Neuronal stem cell (in vitro differentiated cells): ENCODE measurements at regions not wholly inside any gene's neighbourhood (a gene's known extent, or its start where the extent isn't known, plus 50 kb on each side); places are given as distances from the start of the nearest gene placed in this dataset.

Experiments
- DNase-seq: peaks from one replicate; pipeline ENCODE4 v3.0.0-alpha.2; 2013; ENCODE audit warnings: low spot score
- H2AFZ ChIP-seq: one replicate; pipeline ENCODE4 v1.6.1; 2013; ENCODE audit warnings: mild to moderate bottlenecking, low read length, inconsistent platforms
- H2AK5ac ChIP-seq: 2 replicates; pipeline ENCODE4 v1.6.1; 2013; ENCODE audit warnings: low read depth, mild to moderate bottlenecking, inconsistent platforms, low read length, moderate library complexity, mixed read lengths
- H2BK120ac ChIP-seq: 2 replicates; pipeline ENCODE4 v1.6.1; 2013; ENCODE audit warnings: low read depth, mild to moderate bottlenecking, inconsistent platforms, low read length, moderate library complexity, mixed read lengths
- H2BK12ac ChIP-seq: one replicate; pipeline ENCODE4 v1.6.1; 2013; ENCODE audit warnings: low read length, inconsistent platforms
- H2BK15ac ChIP-seq: 2 replicates; pipeline ENCODE4 v1.6.1; 2013; ENCODE audit warnings: mild to moderate bottlenecking, low read length, inconsistent platforms, mixed read lengths
- H2BK5ac ChIP-seq: one replicate; pipeline ENCODE4 v1.6.1; 2013; ENCODE audit warnings: inconsistent platforms, mild to moderate bottlenecking, low read length, moderate library complexity
- H3K14ac ChIP-seq: one replicate; pipeline ENCODE4 v1.6.1; 2013; ENCODE audit warnings: low read length, inconsistent platforms
- H3K18ac ChIP-seq: 2 replicates; pipeline ENCODE4 v1.6.1; 2013; ENCODE audit warnings: low read length, inconsistent platforms
- H3K23ac ChIP-seq: 2 replicates; pipeline ENCODE4 v1.6.1; 2013; ENCODE audit warnings: low read depth, mild to moderate bottlenecking, mixed read lengths, low read length, inconsistent platforms; ENCODE audit not compliant: poor library complexity
- H3K27ac ChIP-seq: replicated peaks from 3 replicates; pipeline ENCODE4 v1.5.1; 2013; ENCODE audit warnings: low read length, inconsistent platforms
- H3K27me3 ChIP-seq, 3 experiments: 2 replicates each; pipeline ENCODE4 v1.6.1; 2013; ENCODE audit warnings: low read length in 3 of 3, mild to moderate bottlenecking in 2 of 3, inconsistent platforms in 1 of 3, low read depth in 1 of 3, mixed read lengths in 1 of 3, moderate library complexity in 1 of 3; ENCODE audit not compliant: control insufficient read depth in 3 of 3, insufficient read depth in 3 of 3
- H3K36me3 ChIP-seq, 2 donors: replicated peaks in 1 of 2; 2 replicates each; pipeline ENCODE4 v1.6.1; 2013; ENCODE audit warnings: low read length in 2 of 2; ENCODE audit not compliant: control insufficient read depth in 2 of 2, insufficient read depth in 2 of 2
- H3K4ac ChIP-seq: 2 replicates; pipeline ENCODE4 v1.6.1; 2013; ENCODE audit warnings: inconsistent platforms, mild to moderate bottlenecking, low read length, moderate library complexity
- H3K4me1 ChIP-seq, 2 donors: 1 replicate in 1 of 2; 2 replicates in 1 of 2; pipeline ENCODE4 v1.6.1; 2013; ENCODE audit warnings: low read length in 2 of 2, low read depth in 1 of 2; ENCODE audit not compliant: control insufficient read depth in 2 of 2, insufficient read depth in 1 of 2
- H3K4me2 ChIP-seq: one replicate; pipeline ENCODE4 v1.6.1; 2013; ENCODE audit warnings: mild to moderate bottlenecking, low read length, inconsistent platforms; ENCODE audit not compliant: insufficient read depth, poor library complexity, severe bottlenecking
- H3K4me3 ChIP-seq, 2 donors: 2 replicates each; pipeline ENCODE4 v1.5.1; 2013; ENCODE audit warnings: low read length in 2 of 2, mild to moderate bottlenecking in 2 of 2, inconsistent platforms in 1 of 2, moderate library complexity in 1 of 2
- H3K79me1 ChIP-seq: one replicate; pipeline ENCODE4 v1.6.1; 2013; ENCODE audit warnings: low read depth, mild to moderate bottlenecking, inconsistent platforms, low read length, moderate library complexity
- H3K9ac ChIP-seq: one replicate; pipeline ENCODE4 v1.6.1; 2013; ENCODE audit warnings: mild to moderate bottlenecking, low read depth, low read length, inconsistent platforms; ENCODE audit not compliant: poor library complexity
- H3K9me3 ChIP-seq, 2 donors: replicated peaks in 1 of 2; 2 replicates each; pipeline versions ENCODE3 to v1.6.1; 2013; ENCODE audit warnings: low read length in 2 of 2, mild to moderate bottlenecking in 2 of 2, inconsistent platforms in 1 of 2, low read depth in 1 of 2, mixed read lengths in 1 of 2, moderate library complexity in 1 of 2; ENCODE audit not compliant: control insufficient read depth in 2 of 2, insufficient read depth in 1 of 2
- H4K8ac ChIP-seq: one replicate; pipeline ENCODE4 v1.6.1; 2013; ENCODE audit warnings: low read depth, mild to moderate bottlenecking, inconsistent platforms, low read length, moderate library complexity
- H4K91ac ChIP-seq: one replicate; pipeline ENCODE4 v1.6.1; 2013; ENCODE audit warnings: low read length, low read depth, mild to moderate bottlenecking, inconsistent platforms; ENCODE audit not compliant: poor library complexity
- WGBS, 2 donors: extraction: QIAGEN DNeasy Blood & Tissue Kit; methylation state at CpG; one replicate each; pipeline ENCODE4 v1.1.7; 2013; ENCODE audit warnings: missing lambda C conversion rate in 2 of 2, mixed read lengths in 1 of 2; ENCODE audit not compliant: insufficient read length in 2 of 2, insufficient replicate concordance in 1 of 2; ENCODE audit errors: extremely low coverage in 2 of 2; 5-methylcytosine and 5-hydroxymethylcytosine counted together

GRCh38 chr14:43476822-43477221 lies 1030.3 kb downstream of the FSCB start:
- Histone ChIP-seq H3K14ac (no peak overlapping the region), H3K4me3 (no peak overlapping the region), H3K9me3 (no peaks in the 10 kb centered on the region), H2BK12ac (no peak overlapping the region), H2AK5ac (no peak overlapping the region), H3K4me1 (no peaks in the 10 kb centered on the region), H2AFZ (no peak overlapping the region), H3K36me3 (no peaks in the 10 kb centered on the region), H3K9ac (no peak overlapping the region), H3K23ac (no peak overlapping the region), H3K4me2 (no peak overlapping the region), H2BK15ac (no peak overlapping the region), H4K91ac (no peak overlapping the region), H3K18ac (no peak overlapping the region), H4K8ac (no peak overlapping the region), H2BK5ac (no peak overlapping the region), H2BK120ac (no peak overlapping the region), H3K79me1 (no peaks in the 10 kb centered on the region), H3K27ac (no peak overlapping the region), H3K4ac (no peak overlapping the region), H3K27me3 (no peaks in the 10 kb centered on the region)
- DNase-seq = no peak
- no CpG with 5 or more reads among the region's 2 CpGs for WGBS, 2 donors

GRCh38 chr14:43475757-43476156 lies 1031.3 kb downstream of the FSCB start:
- no peak overlapping the region for H2BK15ac ChIP-seq
- H3K4me1 ChIP-seq = no peaks in the 10 kb centered on the region
- no peaks in the 10 kb centered on the region for H3K79me1 ChIP-seq
- H3K14ac ChIP-seq = no peak overlapping the region
- no peak overlapping the region for H3K27ac ChIP-seq
- H3K9ac ChIP-seq = no peak overlapping the region
- H2BK12ac ChIP-seq = no peak overlapping the region
- H3K23ac ChIP-seq = no peak overlapping the region
- no peak overlapping the region for H4K91ac ChIP-seq
- no peak overlapping the region for H2BK120ac ChIP-seq
- no peak overlapping the region for H2BK5ac ChIP-seq
- no peak overlapping the region for H3K18ac ChIP-seq
- no peak overlapping the region for H2AFZ ChIP-seq
- no peak overlapping the region for H3K4ac ChIP-seq
- H3K27me3 ChIP-seq = no peaks in the 10 kb centered on the region
- no peak overlapping the region for H3K4me3 ChIP-seq
- H3K36me3 ChIP-seq = no peaks in the 10 kb centered on the region
- no peak overlapping the region for H3K4me2 ChIP-seq
- no peaks in the 10 kb centered on the region for H3K9me3 ChIP-seq
- no peak for DNase-seq
- H2AK5ac ChIP-seq = no peak overlapping the region
- H4K8ac ChIP-seq = no peak overlapping the region

- Histone ChIP-seq H4K8ac (no peak overlapping the region), H3K9ac (no peak overlapping the region), H3K4me3 (no peak overlapping the region), H2BK15ac (no peak overlapping the region), H2BK5ac (no peak overlapping the region), H2AFZ (peak overlapping the region; percentile 66), H3K14ac (no peak overlapping the region), H2AK5ac (no peak overlapping the region), H3K79me1 (no peaks in the 10 kb centered on the region), H3K27me3 (no peaks in the 10 kb centered on the region), H3K4ac (no peak overlapping the region), H3K27ac (peak overlapping the region; percentile 35), H2BK120ac (no peak overlapping the region), H3K9me3 (no peaks in the 10 kb centered on the region), H3K23ac (no peak overlapping the region), H3K36me3 (no peaks in the 10 kb centered on the region), H3K4me1 (no peaks in the 10 kb centered on the region), H2BK12ac (no peak overlapping the region), H4K91ac (no peak overlapping the region), H3K4me2 (no peak overlapping the region), H3K18ac (no peak overlapping the region)
- DNase-seq = no peak
- no CpG with 5 or more reads among the region's 1 CpG for WGBS, 2 donors
Observed at GRCh38 chr14:43471595-43471994, 1035.5 kb downstream of the FSCB start.

GRCh38 chr14:43464968-43465367 lies 1042.1 kb downstream of the FSCB start:
- H2BK120ac ChIP-seq = no peak overlapping the region
- no peak overlapping the region for H2AK5ac ChIP-seq
- no peak overlapping the region for H3K27ac ChIP-seq
- no peak overlapping the region for H2BK12ac ChIP-seq
- no peaks in the 10 kb centered on the region for H3K9me3 ChIP-seq
- no peak overlapping the region for H3K14ac ChIP-seq
- no peaks in the 10 kb centered on the region for H3K79me1 ChIP-seq
- no peak overlapping the region for H3K4me3 ChIP-seq
- H3K27me3 ChIP-seq = no peaks in the 10 kb centered on the region
- H3K4ac ChIP-seq = no peak overlapping the region
- no peak overlapping the region for H3K18ac ChIP-seq
- no peak overlapping the region for H3K9ac ChIP-seq
- no peaks in the 10 kb centered on the region for H3K36me3 ChIP-seq
- no peak overlapping the region for H2BK5ac ChIP-seq
- no peak overlapping the region for H3K4me2 ChIP-seq
- no peaks in the 10 kb centered on the region for H3K4me1 ChIP-seq
- H2BK15ac ChIP-seq = no peak overlapping the region
- no peak overlapping the region for H4K91ac ChIP-seq
- no peak for DNase-seq
- no peak overlapping the region for H3K23ac ChIP-seq
- WGBS, 2 donors = 100% methylated on average over 1 of the region's 1 CpG; no CpG with 5 or more reads in 1 of the 2 donors
- H4K8ac ChIP-seq = no peak overlapping the region
- no peak overlapping the region for H2AFZ ChIP-seq
